GM19463 (cell line): ENCODE measurements at regions not wholly inside any gene's neighbourhood (a gene's known extent, or its start where the extent isn't known, plus 50 kb on each side); places are given as distances from the start of the nearest gene placed in this dataset.
"Not testable (repeated sequence)": the region's sequence is repeated elsewhere in the genome, so short reads cannot be mapped to it uniquely, and the experiment has no call there.

ENCODE experiments used
- ATAC-seq: cut with Tn5 transposase; IDR thresholded peaks from one replicate; pipeline ENCODE4 v1.9.1; 2021; ENCODE audit warnings: mild to moderate bottlenecking, moderate library complexity; ENCODE audit not compliant: unreplicated experiment

GRCh38 chrX:26631385-26631784 lies 415.4 kb downstream of the MAGEB5 start:
- ATAC-seq = no peak

- ATAC-seq = no peak
Observed at GRCh38 chrX:26613956-26614355, 398.0 kb downstream of the MAGEB5 start.

GRCh38 chrX:26606971-26607370 lies 391.0 kb downstream of the MAGEB5 start:
- no peak for ATAC-seq

- ATAC-seq = no peak
Observed at GRCh38 chrX:26597981-26598380, 382.0 kb downstream of the MAGEB5 start.

- ATAC-seq = no peak
Observed at GRCh38 chrX:26590849-26591248, 374.9 kb downstream of the MAGEB5 start.

GRCh38 chrX:26586570-26586969 lies 370.6 kb downstream of the MAGEB5 start:
- no peak for ATAC-seq

- no peak for ATAC-seq
Observed at GRCh38 chrX:26581091-26581490, 365.1 kb downstream of the MAGEB5 start.

GRCh38 chrX:26580021-26580420 lies 364.1 kb downstream of the MAGEB5 start:
- ATAC-seq = no peak

- no peak for ATAC-seq
Observed at GRCh38 chrX:26574234-26574633, 358.3 kb downstream of the MAGEB5 start.

- no peak for ATAC-seq
Observed at GRCh38 chrX:26562156-26562555, 346.2 kb downstream of the MAGEB5 start.

GRCh38 chrX:26559855-26560254 lies 343.9 kb downstream of the MAGEB5 start:
- ATAC-seq = no peak

- ATAC-seq = no peak
Observed at GRCh38 chrX:26558719-26559386, 342.9 kb downstream of the MAGEB5 start.

GRCh38 chrX:26557691-26558321 lies 341.8 kb downstream of the MAGEB5 start:
- no peak for ATAC-seq

- not testable (repeated sequence) for ATAC-seq
Observed at GRCh38 chrX:26525768-26526167, 309.8 kb downstream of the MAGEB5 start.

GRCh38 chrX:26522501-26522900 lies 306.5 kb downstream of the MAGEB5 start:
- ATAC-seq = no peak

- no peak for ATAC-seq
Observed at GRCh38 chrX:26511589-26512363, 295.8 kb downstream of the MAGEB5 start.

- ATAC-seq = no peak
Observed at GRCh38 chrX:26470941-26471340, 255.0 kb downstream of the MAGEB5 start.

- ATAC-seq = no peak
Observed at GRCh38 chrX:26466387-26466786, 250.4 kb downstream of the MAGEB5 start.

- ATAC-seq = no peak
Observed at GRCh38 chrX:26445288-26445687, 229.3 kb downstream of the MAGEB5 start.

- not testable (repeated sequence) for ATAC-seq
Observed at GRCh38 chrX:26444417-26444816, 228.4 kb downstream of the MAGEB5 start.

GRCh38 chrX:26442340-26442739 lies 226.4 kb downstream of the MAGEB5 start:
- no peak for ATAC-seq

- no peak for ATAC-seq
Observed at GRCh38 chrX:26414534-26414933, 198.6 kb downstream of the MAGEB5 start.
